ENCODE measurements at regions not wholly inside any gene's neighbourhood (a gene's known extent, or its start where the extent isn't known, plus 50 kb on each side); places are given as distances from the start of the nearest gene placed in this dataset.
A peak's percentile ranks its signal among the peaks of the same experiment; 100 is the strongest.

DNA sequence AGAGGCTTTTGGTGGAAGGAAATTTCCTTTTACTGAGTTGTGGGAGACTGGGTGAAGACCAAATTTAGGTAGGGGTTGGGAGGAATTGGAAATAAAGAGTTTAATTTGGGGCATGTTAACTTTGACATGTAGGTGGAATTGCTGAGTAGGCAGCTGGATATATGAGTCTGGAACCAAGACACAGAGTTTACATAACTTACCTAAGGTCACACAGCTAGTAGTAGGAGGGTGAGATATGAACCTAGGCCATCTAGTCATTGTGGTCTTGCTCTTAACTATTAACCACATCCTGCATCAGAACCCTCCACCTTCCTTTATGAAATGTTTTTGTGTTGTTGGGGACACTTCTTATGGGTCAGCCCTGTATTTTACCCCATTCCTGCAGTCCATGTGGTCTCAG is 113.1 kb downstream of the ICOS start:
- DNase-seq, result no peak

DNA sequence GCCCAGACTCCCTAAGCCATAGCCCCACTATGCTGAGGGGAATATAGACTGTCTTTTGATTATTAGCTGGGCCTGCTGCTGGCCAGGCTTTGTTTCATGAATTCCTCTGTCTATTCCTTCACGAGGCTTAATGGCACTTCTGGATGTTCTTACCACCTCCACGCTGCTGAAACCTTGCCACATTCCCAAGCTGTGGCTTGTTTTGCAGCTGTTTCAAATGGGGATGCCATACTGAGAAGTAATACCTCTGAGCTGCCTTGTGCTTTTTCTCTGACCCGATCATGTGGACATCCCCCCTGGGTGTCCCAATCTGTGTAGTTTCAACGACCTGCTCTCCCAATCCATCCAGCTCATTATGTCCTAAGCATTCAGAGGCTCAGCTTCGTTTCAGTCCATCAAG is 114.1 kb downstream of the ICOS start:
- no peak for DNase-seq

DNA sequence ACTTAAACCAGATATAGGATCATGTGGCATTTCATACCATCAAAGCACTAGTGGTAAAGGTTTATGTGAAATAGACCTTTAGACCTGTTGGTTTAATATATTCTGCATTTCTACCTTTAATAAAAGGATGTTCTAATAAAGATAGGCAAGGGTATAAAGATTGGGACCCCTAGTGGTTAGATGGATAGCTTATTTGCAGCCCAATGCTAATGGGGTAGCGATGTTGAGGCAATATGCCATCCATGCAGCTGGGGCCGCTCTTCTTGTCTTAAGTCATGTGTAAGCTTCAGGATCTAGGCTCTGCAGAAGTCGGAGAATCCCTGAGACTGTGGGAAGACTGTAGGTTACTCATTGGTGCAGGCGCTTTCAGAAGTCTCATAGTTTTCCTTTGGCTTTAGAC is 114.9 kb downstream of the ICOS start:
- DNase-seq, result no peak

DNA sequence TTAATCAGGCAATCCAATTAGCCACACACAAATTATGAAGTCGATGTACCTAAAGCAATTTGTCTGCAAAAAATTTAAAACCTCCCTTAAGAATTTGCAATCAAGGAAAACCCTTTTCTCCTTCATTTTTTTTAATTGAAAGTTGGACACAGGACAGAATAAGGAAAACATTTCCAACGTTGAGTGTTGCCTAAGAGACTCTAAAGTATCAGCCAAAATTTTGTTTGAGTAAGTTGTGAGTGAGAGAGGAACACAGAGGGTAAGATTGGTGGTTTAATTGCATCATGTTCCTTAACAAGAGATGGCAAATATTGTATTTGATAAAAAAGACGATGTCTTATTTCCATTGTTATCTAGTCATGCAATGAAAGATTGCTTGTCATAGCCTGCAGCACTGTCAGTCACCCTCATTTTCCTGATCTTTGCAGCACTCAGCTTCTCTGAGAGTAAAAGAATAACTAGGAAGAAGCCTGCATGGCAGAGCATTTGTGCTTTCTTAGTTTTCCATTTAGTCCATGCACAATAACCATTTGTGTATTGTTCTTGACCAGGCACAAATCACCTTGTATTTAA is 115.5 kb downstream of the ICOS start:
- peak in 1 of 2 donors; percentile 37 for DNase-seq

DNA sequence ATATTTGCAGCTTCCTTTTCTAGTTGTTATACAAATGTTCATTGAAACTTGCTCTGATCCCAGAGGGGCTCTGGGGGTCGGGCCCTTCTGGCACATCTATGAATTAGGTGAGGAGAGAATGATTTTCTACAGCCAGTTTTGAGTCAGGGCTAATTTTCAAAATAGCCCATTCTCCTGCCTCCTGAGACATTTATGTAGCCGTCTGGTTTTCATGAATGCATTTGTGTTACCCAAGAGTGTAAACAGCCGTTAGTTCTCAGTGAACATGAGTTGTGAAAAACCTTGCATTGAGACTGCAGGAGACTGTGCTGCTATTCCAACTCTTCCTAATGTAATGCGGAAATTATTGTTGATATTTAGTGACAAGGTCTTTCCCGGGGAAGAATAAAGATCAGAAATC is 122.5 kb downstream of the ICOS start:
- no peak for DNase-seq

DNA sequence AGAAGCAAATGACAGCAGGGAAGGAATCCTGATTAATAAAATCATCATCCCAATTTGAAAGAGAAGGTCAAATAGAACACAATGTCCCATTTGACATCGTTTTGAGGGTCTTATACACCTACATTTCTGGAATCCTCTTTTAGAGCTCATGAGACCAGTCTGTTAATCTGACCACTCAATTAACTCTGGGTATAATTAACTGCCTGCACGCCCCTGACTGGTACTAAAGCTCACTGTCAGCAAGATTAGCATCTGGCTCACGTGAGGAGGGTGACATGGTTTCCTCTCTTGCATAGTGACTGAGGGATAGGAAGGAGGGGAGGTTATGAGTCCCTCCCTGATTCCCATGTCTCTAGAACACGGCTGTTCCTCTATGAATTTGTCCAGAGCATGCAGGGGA is 124.3 kb downstream of the ICOS start:
- DNase-seq, result no peak

DNA sequence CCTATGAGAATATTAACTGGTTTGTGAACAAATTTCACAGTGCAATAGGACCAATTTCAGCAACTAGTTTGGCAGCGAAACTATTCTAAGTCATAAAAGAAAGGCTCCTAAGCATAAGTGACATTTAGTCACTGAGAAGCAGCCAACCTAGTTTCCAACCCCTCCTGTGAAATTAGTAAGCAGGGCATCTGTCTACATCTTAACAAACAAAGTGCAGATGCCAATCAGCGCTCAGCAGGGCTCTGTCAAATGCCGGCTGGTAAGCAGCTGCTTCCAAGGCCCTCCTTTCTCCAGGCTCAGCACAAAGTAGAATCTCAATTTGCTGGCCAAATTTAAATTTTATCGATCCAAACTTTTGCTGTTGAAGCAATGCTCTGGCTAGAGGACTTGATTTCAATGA is 124.7 kb downstream of the ICOS start:
- no peak for DNase-seq

DNA sequence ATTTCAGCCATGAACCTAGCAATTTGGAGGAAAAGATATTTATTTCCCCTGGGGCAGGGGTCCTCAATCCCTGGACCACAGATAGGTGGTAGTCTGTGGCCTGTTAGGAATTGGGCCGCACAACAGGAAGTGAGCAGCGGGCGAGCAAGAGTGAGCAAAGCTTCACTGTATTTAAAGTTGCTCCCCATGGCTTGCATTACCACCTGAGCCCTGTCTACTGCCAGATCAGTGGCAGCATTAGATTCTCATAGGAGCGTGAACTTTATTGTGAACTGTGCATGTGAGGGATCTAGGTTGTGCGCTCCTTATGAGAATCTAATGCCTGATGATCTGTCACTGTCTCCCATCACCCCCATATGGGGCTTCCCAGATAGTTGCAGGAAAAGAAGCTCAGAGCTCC is 127.6 kb downstream of the ICOS start:
- DNase-seq, result no peak

DNA sequence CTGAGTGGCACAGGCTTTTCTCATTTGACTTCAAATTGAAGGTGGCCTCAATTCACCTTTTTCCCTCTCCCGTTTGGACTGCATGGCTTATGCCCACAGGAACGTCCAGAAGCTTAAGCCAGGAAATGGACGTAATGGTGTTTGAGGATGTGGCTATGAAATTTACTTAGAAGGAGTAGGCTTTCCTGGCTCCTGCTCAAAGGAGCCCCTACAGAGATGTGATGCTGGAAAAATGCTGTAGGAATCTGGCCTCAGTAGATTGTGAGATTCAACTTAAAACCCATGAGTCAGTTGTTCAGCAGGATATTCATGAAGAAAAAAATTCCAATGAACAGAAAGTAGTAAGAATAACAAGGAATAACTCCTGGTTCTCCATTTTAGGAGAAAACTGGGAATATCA is 129.0 kb downstream of the ICOS start:
- no peak for DNase-seq

DNA sequence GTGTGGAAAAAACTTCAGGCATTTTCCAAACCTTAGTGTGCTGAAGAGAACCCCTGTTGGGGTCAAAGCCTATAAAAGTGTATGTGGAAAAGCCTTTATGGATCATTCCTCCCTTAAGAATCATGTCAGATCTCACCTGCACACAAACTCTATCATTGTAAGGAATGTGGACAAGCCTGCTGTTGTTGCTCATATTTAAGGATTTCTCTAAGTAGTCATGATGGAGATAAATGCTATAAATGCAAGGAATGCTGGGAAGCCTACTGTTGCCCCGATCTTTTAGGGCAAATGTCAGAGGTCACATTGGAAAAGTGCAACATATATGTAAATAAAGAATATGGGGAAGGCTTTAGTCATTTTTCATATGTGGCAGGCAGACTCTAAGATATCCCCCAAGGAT is 129.5 kb downstream of the ICOS start:
- DNase-seq, result no peak

DNA sequence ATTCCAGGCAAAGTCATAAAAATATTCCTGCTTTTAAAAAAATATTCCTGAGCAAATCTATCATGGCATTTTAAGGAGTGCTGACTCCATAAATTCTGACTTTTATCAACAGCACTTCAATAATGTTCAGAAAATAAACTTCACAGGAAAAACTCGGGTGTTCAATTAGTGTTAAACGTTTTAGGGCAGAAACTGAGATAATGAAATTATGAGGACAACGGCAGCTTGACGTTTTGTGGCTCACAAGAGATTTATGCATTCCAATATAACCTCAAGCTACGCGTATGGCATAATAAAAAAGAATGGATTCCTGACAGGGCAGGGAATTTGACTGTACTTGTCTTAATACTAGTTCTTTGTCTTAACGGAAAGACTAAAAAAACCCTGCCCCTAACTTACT is 133.2 kb downstream of the ICOS start:
- no peak for DNase-seq

DNA sequence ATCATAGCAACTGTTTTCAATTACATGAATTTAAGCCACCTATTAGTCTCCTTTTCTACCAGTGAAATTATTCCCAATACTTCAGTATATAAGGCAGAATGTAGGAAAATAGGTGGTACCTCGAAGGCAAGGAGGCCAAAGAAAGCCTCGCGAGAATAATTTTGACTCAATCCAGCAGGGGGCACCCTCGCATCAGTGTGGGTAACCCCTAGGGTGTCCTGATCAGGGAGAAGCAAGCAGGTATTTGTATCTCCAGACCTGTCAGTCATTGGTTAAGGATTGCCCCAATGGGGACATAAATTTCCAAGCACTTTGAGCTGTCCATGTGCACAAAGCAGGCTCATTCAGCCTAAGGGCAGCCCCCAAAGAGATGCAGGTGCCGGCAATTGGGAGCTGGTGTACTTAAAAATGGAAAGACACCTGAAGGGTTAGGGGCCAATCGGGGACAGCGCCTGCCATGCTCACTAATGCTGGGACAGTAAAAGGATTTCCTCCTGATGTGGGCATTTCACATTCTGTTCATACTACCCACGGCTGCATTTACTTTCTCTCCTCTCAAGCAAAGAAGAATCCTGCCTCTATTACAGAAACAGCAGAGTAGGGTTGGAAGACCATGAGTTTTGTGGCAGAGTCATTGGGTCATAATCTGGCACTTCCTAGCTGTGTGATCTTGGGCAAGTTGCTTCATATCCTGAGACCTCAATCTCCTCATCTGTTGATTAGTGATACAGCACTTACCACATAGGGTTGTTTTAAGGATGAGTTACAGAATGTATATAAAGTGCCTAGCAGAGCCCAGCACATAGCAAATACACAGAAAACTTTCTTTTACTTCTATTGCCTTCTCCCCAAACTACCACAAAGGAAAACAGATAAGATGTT is 136.1 kb downstream of the ICOS start:
- no peak for DNase-seq

DNA sequence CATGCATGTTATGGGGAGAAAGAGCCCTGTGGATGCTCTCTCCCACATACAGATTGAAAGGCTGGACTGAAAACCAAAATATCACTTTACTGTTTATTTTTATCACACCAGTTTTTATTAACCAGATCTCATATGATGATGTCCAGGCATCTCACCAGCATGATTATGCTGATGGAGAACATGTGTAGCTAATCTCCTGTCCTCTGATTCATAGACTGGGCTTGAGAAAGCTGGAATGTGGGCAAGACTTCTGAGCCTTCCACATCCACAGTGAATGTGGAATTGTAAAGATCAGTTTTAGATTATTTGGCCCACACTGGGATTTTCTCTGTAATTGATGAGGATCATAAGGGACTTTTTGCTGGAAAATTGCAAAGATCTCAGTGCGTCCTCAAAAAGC is 137.9 kb downstream of the ICOS start:
- no peak for DNase-seq

DNA sequence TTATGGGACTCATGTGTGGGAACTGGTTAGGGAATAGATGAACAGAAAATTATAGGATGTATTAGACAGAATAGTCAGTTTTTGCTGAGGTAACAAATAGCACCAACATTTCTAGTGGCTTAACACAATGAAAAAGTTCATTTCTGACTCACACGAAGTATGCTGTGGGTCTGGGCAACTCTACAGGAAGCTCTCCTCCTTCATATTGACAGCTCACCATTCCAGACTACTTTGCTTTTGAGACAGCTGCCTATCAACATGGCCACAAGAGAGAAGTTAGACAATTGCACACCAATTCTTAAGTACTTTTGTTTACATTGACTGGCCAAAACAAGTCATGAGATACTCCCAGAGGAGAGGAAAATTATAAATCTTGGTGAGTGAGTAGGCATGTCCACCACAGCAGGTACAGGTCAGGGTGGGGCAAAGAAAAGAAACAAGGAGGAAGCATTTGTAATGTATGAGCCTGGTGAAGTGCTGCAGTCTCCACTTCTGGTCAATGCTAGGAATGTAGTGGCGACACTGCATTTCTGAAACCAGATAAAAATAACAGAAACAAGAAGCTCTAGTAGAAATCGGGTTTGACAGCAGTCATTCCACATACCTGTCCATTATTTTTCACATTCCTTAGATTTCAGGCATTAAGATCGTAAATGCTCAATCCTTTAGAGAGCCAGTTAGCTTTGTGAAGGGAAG is 141.6 kb downstream of the ICOS start:
- DNase-seq, result no peak

DNA sequence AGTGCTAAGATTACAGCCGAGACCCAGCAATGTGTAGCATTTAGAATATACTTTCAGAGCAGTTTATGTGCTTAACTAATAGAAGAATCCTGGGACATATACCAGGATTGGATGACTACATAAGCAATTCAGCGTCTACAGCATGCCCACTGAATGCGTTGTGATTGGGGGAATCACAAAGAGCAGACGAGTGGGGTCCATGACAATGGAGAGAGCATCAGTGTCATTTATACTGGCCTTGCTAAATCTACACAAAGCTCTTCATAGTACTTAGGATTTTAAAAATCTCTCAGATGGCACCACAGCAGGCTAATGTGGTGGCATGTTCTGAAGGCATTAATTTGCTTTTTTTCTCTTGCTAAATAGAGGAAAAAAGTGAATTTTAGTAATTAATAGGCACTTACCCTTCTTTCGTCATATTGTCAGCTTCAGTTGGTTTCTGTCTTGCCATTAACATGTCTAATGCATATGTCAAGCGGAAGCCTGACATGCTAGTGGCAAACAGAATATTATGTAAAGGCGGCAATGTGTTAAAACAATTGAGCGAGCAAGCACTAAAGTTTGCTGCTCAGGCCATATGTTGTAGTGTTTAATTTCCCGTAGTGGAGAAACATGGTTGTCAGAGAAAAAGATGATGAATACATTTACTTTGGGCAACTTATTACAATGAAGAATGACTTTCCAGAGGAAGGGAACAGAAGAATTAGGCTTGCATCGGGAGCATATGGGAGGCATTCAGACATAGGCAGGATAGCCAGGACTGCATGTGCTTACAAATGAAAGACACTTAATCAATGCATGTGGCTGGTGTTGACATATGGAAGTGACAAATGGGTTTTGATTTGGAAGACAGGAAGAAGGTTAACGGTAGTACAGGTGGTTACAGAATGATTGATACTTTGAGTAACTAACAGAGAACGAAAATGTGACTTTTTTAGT is 145.2 kb downstream of the ICOS start:
- no peak for DNase-seq

DNA sequence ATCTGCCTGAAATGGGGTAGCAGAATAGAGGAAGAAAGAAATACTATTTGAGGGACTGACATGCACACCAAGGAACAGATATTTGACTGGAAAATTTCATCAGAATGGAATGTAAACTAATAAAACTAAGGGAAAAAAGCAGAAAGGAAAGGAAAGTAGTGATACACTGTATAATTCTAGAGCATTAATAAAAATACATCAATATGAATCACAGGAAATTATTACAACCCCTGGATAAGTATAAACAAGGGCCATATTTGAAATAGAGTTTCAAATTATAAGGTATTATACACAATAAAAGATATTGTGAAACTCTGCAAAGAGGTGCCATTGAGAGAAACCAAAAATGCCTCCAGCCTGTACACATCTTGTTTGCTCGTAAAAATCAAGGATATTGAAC is 149.6 kb downstream of the ICOS start:
- DNase-seq, result no peak

DNA sequence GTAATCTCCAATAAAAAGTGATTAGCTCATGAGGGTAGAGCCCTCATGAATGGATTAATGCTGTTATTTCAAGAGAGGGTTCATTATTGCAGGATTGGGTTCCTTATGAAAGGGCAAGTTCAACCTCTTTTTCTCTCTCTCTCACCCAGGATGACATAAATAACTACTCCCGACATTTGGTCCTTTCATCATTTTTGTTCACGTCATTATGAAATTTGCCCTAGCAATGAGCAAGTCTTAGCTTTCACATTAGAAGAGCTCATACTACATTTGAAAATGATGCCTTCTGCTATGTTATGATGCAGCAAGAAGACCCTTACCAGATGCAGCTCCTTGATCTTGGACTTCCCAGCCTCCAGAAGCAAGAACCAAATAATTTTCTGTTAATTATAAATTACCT is 152.5 kb downstream of the ICOS start:
- DNase-seq, result no peak

DNA sequence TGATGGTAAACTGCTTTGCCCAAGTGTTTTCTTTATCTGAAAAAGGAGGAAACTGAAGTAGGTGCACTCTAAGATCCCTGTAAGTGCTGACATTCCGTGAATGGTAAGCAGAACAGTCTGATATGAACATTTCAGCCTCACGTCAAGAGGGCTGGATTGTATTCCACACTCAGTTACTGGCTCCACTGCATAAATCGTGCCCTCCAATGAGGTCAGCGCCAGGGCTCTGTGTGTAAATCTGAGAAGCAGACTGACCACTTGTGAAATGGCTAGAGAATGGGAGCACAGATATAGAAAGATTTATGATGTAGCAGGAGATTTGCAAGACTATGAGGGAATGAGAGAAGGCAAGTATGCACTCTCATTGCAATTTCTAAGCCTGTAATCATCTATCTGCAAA is 153.0 kb downstream of the ICOS start:
- DNase-seq, result no peak

DNA sequence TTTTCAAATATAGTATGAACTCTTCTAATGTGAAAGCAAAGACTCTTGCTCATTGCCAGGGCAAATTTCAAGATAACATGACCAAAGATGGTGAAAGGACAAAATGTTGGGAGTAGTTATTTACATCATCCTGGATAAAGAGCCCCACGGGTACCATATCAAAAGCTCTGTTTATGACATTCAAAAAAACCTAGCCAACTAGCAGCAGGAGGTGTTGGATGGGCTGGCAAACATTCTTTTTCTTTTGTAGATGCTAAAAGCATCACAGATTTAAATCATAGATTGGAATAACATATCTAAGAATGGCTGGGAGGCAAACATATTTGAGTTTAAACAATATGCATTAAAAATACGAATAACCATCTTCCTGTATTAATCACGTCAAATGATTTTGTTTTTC is 153.5 kb downstream of the ICOS start:
- DNase-seq, result no peak

DNA sequence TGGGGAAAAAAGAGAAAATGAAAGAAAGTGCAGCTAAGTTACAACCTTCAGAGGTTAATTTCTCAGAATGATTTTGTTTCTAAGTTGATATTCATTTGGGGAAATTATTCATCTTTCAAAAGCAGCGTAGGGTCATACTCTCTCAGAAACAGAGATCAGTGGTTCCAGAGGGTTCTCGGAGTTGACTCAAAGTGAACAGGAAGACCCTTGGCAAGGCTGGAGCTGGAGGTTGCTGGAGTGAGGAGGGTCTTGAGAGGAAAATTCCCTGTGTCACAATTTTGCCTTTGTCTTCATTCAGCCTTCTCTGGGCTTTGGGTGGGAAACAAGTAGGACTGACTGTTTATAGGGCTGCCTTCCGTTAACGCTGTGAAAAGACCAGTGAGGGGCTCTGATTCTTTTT is 168.2 kb downstream of the ICOS start:
- no peak for DNase-seq

DNA sequence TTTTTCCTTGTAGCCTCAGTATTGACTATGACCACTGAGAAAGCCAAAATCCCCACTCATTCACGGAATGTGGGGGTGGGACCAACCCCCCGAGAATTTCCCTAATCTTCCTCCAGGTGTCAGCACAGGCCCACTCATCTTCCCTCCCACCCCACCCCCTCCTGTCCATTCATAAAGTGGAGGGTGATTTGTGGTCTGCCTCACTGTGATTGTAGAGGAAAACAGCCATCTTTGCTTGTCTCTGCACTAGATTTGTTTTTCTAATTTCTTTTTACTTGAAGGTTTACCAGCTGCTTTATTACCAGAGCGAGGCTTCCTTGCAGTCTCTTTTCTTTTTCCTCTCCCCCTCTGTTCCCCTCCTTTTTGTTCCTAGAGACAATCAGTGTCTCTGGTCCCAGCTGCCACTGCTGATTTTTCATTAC is 171.8 kb downstream of the ICOS start:
- DNase-seq, result peak in 1 of 2 donors; percentile 9

DNA sequence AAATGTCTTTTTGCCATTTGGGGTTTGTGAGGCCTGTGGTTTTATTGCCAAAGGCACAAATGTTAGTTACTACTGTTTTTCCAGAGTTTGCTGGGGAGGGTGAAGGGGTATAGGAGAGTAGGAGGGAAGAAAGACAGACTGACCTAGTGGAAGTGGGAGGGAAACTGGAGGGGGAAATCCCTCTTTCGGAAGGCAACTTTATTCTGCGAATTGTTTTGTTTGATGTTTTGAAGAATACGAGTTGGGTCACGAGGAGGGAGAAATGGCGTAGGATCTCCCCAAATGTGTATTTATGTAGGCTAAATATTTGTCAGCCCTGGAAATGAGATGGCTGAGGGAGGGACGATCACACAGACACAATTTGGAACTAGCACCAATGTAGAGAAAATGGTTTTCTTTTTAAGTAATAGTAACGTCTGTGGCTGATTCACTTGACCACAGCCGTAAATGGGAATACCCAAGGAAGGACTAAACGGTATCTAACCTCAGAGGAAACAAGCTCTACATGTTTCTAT is 172.3 kb downstream of the ICOS start:
- no peak for DNase-seq

DNA sequence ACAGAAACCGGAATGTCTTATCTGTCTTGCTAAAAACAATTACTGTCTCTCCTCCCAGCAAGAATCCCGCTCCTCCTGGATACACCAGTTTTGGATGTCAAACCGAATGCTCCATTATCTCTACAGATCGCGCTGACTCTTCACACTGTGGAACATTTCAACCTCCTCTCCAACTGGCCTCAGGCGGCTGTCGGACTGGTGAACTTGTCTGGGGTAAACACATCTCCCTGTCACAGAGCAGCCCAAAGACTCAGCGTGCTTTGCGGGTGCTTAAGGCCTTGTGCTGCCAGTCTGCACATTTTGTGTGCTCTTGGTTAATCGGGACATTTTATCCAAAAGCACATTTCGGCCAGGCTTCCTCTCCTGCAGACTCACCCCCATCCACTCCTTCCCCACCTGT is 173.1 kb downstream of the ICOS start:
- DNase-seq, result no peak

All from hippocampal formation (tissue), 2 donors.